HG02798 (cell line): ENCODE measurements at regions not wholly inside any gene's neighbourhood (a gene's known extent, or its start where the extent isn't known, plus 50 kb on each side); places are given as distances from the start of the nearest gene placed in this dataset.

Experiments
- ATAC-seq: cut with Tn5 transposase; IDR thresholded peaks from one replicate; pipeline ENCODE4 v1.9.1; 2021; ENCODE audit warnings: mild to moderate bottlenecking; ENCODE audit not compliant: unreplicated experiment, poor library complexity

DNA sequence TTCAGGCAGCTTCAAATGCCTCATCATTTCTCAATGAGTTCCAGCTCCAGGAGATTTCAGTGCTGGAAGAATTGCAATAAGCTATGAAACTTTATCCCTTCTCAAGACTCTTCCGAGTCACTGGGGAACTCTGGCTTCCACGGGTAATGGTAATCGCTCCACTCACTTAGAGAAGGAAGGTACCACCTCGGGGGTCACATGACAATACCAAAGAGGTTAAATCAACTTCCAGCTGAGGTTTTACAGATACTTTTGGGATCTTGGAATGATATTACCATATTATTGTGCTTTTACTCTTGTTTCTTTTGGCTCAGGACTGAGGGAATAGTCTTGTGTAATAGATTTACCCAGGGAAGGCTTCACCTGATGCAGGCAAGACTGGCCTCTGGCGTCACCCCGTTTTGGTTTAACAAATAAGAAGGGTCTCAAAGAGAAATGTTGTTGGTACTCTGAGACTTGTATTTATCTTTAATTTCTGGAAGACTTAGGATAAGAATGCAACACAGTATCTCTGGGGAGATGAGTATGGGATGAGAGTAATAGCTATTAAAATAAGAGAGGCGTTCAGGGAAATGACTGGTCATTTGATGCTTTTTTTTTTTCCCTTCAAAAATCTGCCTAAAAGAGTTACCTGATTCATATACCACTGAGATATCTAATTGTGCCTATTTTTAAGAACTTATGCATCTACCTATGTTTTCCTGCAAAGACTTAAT, 316.9 kb upstream of the ZEB2 start:
- no peak for ATAC-seq

DNA sequence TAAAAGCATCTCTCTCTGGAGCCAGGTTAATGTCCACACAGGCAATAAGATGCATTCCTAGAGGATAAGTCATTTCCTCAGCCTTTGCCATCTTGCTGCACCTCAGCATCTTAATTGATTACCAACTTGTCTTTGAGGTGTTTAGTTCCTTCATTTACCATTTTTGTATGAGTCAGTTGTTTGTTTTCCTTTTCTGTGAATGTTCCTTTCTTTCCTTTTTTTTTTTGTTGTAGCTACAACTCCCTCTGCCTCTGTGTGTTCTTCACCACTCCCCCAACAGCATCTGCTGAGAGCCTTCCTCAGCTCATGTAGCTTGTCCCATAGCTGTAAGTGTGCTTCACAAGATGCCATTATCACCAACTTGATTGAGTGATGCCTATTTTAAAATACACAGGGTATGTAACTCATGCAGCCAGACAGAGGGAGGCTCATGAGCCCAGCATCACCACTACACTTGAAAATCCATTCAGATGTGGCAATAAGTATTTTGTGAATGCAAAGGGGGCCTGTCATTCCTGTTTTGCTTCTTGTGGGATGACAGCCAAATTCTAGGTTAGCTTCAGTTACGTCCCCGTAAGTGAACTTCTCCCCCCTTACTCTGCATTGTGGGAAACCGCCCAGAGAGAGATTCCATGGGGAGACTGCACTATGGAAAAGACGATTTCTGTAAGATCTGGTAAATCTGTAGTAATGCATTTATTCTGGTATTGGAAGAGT, 315.9 kb upstream of the ZEB2 start:
- no peak for ATAC-seq

DNA sequence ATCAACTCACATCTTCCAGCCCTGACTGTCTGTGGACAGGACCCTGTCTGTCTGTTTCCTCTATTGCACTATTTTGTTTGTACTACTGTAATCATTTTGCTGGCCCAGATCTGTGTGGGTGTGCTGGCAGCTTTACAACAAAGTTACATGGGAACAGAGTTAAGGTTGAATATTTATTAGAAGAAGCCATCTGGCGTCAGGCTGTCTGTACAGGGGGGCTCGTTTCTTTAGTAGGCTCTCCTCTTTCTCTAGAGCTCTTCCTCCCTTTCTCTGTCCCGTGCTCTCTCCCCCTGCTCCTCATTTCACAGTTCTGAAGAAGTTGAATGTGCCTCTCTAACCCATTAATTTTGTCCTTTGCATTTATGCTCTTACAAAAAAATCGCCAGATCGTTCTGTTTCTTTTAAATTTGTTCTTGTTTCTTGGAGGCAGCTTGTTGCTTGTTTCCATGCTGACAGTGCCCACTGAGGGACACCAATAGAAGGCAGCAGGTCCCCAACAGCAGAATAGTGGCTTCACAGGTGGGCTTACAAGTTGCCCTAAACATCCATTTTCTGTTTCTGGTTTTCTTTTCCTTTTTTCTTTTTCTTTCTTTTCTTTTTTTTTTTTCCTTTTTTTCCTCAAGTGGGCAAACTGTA, 315.2 kb upstream of the ZEB2 start:
- no peak for ATAC-seq

DNA sequence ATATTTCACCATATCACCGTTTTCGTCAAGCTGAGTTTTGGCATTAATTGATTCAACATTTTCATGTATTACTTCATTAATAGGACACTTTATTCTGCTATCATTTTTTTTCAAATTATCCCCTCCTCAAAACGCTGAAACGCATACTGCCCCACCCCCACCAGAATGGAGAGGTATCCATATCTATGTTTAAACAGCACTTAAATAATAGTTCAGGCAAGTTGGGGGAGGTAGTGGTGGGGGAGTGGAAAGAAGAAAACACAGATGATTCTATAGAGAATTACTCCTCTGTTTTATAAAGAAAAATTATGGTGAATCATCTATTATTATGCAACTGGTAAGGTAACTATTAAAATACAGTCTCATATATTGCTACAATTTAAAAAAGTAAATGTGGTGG, 314.4 kb upstream of the ZEB2 start:
- no peak for ATAC-seq

DNA sequence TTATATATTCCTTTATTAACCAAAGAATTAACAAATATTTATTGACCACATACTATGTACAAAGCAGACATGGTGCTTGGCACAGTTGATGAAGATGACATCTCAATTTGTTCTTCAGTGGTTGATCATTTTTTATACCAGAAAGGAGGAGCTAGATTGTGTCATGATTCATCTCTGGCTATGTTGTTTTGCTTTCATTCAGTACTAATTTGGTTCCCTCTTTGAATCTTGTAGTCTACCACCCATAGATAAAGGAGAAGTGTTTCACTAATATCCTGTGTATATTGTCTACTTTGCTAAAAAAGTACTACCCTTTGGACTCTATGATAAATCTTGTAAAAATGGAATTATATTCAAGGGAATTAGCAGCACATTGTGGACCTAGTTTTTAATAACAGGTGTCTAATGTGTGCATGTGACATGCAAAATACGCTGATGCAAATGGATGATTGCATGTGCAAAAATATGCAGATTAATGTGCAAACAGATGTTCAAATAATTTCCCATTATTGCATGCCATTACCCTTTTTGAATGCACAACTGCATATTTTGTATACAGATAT, 313.2 kb upstream of the ZEB2 start:
- no peak for ATAC-seq

DNA sequence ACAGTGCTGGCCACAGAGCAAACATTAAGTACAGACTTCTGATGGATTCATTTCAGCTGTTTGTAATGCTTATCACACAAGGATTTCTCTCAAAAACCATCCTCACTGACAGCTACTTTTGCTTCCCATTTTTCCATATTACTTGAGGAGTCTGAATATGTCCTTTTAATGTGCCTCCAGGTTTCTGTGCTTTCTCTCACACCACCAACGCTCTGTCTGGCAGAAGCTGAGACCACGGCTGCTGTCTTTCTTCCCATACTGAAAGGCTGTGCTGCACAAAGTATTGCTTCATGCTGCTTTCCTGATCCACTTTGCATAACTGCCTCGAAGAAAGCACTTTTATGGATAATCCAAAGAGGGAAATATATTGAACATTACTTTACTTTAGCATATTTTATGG, 312.1 kb upstream of the ZEB2 start:
- ATAC-seq = no peak

DNA sequence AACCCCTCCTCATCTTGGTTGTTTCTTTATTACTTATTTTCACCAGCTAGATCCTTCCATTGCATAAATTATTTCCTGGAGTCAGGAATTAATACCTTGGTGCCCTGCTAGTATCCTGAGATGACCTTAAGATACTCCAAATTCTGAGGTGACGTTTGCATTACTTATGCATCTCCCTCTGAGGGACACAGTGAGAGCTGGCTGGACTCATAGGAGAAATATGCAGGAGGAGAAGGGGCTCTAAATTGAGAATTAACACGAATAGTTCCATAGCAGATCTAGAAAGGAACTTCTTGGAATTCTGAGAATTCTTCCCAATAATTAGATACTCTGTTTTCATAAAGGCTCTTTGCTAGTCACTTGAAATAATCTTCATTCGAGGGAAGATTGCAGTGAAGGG, 310.6 kb upstream of the ZEB2 start:
- ATAC-seq = no peak

DNA sequence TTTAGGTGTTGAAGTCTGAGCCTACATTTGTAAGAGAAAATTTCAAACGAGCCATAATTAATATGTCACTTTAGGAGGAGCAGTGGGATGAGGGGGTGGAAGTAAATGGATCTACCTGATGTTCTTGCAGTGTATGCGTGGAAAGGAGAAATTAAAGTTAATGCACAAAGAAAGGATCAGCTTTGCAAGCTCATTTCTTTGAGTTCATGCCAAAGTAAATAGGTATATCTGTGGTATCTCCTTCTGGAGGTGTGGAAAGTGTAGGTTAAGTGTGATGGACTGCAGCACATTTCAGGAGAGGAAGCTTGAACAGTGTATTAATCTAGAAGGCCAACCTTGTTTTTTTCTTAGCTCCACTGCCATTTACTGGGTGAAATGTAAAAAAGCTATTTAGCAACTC, 307.5 kb upstream of the ZEB2 start:
- no peak for ATAC-seq

DNA sequence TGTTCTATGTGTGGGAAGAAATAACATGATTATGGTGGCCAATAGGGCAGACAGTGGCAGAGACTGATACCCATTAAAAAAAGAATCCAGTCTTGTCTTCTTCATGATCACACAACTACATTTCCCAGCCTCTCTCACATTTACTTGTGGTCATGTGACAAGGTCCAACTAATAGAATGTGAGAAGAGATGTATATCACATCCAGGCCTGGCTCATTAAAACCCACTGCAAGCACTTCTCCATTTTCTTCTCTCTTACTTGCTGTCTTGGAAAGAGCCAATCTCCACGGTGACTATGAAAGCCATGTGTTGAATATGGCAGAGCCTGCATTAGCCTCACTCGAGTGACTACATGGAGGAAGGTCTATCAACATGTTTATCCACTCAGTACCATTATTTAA, 306.2 kb upstream of the ZEB2 start:
- no peak for ATAC-seq

DNA sequence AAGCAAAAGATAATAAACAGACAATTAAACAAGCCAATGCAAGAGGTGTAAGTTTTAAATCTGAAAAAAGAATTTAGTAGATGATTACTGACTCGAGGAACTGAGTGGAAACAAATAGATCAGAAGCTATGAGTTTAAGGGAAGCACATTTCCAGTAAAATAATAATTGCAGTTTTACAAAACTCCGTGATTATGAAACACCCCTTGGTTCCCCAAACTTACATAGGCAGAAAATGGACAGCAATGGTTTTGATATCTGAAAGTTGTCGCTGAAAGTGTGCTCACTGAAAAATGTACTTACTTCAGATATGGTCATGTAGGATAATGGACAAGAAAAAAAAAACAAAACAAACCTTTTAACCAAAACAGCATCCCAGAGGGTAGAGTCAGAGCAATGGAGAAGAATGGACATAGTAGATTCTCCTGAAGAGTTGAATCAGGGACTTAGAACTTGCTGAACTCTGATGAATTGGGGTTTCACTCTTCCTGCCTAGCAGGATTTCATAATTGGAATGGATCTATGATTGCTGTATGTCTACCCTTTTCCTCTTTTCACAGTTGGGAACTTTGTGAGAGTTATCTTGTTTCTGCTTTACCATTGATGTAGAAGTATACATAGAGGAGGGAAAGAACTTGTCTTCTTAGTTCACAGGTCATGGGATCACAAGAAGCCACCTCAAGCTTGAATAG, 305.6 kb upstream of the ZEB2 start:
- ATAC-seq = no peak

DNA sequence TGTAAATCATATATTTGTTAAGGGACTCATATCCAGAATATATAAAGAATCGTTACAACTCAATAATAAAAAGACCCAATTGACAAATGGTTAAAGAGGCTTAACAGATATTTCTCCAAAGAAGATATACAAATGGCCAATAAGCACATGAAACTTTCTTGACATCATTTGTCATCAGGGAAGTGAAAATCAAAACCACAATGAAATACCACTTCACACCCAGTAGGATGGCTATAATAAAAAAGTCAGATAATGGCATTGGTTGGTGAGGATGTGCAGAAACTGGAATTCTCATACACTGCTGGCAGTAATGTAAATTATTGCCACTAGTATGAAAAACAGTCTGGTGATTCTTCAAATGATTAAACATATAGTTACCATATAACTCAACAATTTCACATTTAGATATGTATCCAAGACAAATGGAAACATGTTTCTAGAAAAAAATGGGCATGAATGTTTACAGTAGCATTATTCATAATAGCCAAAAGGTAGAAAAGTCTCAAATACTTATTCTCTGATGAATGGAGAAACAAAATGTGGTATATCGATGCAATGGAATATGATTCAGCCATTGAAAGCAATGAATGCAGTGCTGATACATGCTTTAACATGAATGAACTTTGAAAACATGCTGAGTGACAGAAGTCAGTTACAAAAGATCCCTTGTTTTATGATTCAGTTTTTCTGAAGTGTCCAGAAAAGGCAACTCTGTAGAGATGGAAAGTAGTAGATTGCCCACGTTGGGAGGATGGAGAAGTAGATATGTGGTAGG, 304.6 kb upstream of the ZEB2 start:
- no peak for ATAC-seq

DNA sequence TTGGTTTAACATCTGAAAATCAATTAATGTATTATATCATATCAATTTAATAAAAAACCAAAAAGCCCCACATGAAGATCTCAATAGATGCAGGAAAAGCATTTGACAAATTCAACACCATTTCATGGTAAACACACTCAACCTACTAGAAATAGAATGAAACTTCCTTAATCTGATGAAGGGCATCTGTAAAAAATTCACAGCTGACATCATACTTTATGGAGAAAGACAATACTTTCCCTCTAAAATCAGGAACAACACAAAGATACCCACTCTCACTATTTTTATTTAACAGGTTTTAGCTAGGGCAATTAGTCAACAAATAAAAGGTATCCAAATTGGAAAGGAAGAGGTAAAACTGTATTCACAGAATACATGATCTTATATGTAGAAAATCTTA, 303.0 kb upstream of the ZEB2 start:
- ATAC-seq = no peak

DNA sequence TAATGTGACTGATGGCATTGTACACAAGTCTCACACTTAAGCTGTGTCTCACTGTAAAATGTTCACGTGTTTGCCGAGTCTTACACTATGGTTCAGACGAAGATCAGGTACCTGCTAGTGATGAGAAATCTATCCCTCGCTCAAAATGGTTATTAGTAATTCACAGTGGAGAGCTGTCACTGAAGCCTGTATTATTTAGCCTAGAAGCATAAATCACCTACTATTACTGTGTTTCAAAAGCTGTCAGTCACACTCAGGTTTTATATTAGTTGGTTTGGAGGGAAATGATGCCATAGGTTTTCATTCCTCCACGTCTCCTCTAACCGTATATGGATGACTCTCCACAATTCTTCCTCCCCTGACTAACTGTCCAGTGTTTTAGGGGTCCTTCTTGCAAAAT, 292.4 kb upstream of the ZEB2 start:
- no peak for ATAC-seq

DNA sequence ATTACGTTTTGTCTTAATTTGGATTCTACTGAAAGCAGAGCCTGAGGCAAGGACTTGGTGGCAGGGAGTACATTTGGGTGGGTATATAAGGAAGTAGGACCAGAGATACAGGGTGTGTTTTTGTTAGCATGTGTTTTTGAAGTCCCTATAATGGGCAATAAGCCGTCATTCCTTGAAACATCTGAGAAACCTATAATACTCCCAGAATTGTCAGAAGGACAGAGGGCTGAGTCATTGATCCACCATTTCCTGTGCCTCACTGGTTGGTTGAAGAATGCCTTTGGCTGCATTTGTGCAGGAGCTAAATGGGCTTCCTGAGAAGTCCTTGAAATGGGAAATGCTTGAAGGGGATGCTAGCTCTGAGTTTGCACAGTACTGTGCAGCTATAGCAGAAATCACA, 281.8 kb upstream of the ZEB2 start:
- ATAC-seq = no peak

DNA sequence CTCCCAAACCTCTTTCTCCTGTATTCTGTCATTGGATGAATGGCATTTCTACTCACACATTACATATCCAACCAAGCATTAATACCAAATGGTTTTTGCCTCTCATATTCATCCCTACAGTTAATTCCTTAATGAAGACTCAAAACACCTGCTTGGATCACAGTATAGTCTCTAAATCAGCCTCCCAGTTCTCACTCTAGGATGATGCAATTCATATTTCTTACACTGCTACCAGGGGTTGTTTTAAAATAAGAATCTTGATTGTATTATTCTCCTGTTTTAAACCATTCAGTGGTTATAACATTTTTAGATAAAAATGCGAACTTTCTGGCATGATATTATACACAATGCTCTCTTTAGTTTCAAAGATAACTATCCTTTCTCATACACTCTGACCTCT, 281.4 kb upstream of the ZEB2 start:
- ATAC-seq = no peak

DNA sequence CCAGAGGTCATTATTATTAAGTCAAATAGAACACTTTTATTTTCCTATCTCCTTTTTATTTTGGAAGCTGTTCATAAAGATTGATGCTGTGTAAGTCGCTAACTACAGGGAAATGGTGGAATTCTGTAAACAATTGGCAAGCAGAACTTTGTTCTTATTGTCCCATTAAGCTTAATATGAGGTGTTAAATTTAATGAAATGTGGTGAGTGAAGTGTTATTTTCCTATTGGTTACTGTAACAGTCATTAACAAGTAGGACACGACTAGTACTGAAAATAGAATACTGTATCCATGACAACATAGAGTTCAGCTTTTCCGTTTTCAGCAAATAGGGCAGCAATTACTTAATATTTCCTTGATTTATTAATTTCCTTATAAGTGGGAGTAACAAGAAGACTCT, 279.1 kb upstream of the ZEB2 start:
- ATAC-seq = no peak

DNA sequence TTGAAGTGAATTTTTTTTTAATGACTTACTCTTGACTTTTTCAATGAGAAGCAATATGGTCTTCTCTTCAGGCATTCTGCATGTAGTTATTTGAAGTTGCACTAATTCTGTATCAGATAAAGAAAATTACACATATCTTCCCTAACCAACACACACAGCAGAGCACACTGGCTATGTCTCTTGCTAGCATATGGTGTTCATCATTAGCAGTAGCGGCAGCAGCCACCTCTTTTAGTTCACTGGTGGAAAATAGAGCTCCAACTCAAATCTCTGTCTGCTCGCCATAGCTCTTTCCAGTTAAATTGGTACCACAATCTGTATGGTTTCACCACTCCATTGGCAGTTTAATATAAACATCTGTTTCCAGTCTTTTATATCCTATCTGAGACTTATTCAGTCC, 278.1 kb upstream of the ZEB2 start:
- ATAC-seq = no peak

DNA sequence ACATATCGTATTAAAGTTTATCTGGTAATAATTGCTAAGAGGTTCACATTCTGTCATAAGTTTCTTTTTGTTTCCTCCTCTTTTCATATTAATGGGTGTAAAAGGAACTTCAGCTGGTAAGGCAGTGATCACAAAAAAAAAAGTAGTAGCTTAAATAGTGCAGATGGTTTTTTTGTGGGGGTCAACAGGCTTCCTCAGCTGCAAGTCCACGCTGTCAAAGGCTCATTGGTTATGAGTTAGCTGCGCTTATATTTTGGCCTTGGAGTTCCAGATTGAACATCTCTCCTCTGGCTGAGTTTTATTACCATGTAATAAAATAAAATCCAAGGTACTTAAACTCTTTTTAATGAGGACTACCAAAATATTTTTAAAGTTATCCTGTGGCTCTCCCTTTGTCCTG, 277.0 kb upstream of the ZEB2 start:
- no peak for ATAC-seq

DNA sequence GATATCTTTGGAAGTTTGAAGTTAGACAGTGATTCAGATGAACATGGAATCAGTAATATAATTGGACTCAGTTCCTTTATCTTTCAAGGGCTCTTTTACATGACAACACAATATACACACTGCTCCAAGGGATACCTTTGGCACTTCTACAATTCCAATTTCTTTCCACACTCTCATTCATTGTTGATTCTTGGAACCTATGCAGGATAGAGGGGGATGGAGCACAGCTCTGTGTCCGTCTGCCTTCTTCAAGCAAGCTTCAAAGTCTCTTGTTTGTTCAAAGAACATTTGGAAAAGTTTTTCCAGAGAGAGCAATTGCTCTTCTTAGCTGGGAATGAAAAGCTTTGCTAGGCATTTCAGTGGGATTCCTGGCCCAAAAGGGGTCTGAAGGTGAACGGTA, 276.2 kb upstream of the ZEB2 start:
- ATAC-seq = no peak

DNA sequence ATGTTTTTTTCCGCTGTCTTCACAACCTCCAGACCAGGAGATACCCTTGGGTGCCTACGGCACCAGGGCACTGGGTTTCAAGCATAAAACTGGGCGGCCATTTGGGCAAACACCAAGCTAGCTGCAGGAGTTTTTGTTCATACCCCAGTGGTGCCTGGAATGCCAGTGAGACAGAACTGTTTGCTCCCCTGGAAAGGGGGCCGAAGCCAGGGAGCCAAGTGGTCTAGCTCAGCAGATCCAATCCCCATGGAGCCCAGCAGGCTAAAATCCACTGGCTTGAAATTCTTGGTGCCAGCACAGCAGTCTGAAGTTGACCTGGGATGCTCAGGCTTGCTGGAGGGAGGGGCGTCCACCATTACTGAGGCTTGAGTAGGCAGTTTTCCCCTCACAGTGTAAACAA, 265.3 kb upstream of the ZEB2 start:
- ATAC-seq = no peak
